ENCODE measurements at regions not wholly inside any gene's neighbourhood (a gene's known extent, or its start where the extent isn't known, plus 50 kb on each side); places are given as distances from the start of the nearest gene placed in this dataset.

DNA sequence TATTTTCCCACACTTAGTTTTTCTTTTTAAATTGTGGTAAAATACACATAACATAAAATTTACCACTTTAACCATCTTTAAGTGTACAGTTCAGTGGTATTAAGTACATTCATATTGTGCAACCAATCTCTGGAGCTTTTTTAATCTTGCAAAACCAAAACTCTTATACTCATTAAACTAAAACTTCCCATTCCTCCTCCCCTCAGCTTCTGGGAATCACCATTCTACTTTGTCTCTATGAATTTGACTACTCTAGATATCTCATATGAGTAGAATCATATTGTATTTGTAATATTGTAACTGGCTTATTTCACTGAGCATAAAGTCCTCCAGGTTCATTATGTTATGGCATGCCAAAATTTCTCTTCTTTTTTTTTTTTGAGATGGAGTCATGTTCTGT, 86.4 kb upstream of the JAZF1 start:
- TF ChIP-seq, protein P1, sequence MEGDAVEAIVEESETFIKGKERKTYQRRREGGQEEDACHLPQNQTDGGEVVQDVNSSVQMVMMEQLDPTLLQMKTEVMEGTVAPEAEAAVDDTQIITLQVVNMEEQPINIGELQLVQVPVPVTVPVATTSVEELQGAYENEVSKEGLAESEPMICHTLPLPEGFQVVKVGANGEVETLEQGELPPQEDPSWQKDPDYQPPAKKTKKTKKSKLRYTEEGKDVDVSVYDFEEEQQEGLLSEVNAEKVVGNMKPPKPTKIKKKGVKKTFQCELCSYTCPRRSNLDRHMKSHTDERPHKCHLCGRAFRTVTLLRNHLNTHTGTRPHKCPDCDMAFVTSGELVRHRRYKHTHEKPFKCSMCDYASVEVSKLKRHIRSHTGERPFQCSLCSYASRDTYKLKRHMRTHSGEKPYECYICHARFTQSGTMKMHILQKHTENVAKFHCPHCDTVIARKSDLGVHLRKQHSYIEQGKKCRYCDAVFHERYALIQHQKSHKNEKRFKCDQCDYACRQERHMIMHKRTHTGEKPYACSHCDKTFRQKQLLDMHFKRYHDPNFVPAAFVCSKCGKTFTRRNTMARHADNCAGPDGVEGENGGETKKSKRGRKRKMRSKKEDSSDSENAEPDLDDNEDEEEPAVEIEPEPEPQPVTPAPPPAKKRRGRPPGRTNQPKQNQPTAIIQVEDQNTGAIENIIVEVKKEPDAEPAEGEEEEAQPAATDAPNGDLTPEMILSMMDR (IDR thresholded peaks at IDR 0.05 in 2 of 3, conservative IDR thresholded peaks at IDR 0.05 in 1 of 3; ENCODE audit: insufficient read depth in 2 of 3, low read depth in 1 of 3, low read length in 3 of 3), result no peak
- no peak for TF ChIP-seq SAFB2 (IDR thresholded peaks at IDR 0.05; ENCODE audit: borderline replicate concordance, low read depth, low read length, severe bottlenecking)
- TF ChIP-seq JUND (IDR thresholded peaks at IDR 0.05; ENCODE audit: borderline replicate concordance, low read depth, low read length), result no peak
- no peak for TF ChIP-seq JUND (tag; IDR thresholded peaks at IDR 0.05; ENCODE audit: borderline replicate concordance, low read depth, low read length)
- TF ChIP-seq ZFX (CRISPR knock-in tag; IDR thresholded peaks at IDR 0.05), result no peak
- no peak for TF ChIP-seq MED1 (CRISPR knock-in tag; IDR thresholded peaks at IDR 0.05; ENCODE audit: borderline replicate concordance)
- no peak for TF ChIP-seq TAF7 (tag; IDR thresholded peaks at IDR 0.05)
- no peak for TF ChIP-seq TARDBP (IDR thresholded peaks at IDR 0.05)
- TF ChIP-seq, protein P2, sequence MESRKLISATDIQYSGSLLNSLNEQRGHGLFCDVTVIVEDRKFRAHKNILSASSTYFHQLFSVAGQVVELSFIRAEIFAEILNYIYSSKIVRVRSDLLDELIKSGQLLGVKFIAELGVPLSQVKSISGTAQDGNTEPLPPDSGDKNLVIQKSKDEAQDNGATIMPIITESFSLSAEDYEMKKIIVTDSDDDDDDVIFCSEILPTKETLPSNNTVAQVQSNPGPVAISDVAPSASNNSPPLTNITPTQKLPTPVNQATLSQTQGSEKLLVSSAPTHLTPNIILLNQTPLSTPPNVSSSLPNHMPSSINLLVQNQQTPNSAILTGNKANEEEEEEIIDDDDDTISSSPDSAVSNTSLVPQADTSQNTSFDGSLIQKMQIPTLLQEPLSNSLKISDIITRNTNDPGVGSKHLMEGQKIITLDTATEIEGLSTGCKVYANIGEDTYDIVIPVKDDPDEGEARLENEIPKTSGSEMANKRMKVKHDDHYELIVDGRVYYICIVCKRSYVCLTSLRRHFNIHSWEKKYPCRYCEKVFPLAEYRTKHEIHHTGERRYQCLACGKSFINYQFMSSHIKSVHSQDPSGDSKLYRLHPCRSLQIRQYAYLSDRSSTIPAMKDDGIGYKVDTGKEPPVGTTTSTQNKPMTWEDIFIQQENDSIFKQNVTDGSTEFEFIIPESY (CRISPR knock-in tag; IDR thresholded peaks at IDR 0.05), result no peak
- TF ChIP-seq EZH2 (IDR thresholded peaks at IDR 0.05; ENCODE audit: borderline replicate concordance, low read depth, low read length), result no peak
- TF ChIP-seq, protein P3, sequence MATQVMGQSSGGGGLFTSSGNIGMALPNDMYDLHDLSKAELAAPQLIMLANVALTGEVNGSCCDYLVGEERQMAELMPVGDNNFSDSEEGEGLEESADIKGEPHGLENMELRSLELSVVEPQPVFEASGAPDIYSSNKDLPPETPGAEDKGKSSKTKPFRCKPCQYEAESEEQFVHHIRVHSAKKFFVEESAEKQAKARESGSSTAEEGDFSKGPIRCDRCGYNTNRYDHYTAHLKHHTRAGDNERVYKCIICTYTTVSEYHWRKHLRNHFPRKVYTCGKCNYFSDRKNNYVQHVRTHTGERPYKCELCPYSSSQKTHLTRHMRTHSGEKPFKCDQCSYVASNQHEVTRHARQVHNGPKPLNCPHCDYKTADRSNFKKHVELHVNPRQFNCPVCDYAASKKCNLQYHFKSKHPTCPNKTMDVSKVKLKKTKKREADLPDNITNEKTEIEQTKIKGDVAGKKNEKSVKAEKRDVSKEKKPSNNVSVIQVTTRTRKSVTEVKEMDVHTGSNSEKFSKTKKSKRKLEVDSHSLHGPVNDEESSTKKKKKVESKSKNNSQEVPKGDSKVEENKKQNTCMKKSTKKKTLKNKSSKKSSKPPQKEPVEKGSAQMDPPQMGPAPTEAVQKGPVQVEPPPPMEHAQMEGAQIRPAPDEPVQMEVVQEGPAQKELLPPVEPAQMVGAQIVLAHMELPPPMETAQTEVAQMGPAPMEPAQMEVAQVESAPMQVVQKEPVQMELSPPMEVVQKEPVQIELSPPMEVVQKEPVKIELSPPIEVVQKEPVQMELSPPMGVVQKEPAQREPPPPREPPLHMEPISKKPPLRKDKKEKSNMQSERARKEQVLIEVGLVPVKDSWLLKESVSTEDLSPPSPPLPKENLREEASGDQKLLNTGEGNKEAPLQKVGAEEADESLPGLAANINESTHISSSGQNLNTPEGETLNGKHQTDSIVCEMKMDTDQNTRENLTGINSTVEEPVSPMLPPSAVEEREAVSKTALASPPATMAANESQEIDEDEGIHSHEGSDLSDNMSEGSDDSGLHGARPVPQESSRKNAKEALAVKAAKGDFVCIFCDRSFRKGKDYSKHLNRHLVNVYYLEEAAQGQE (IDR thresholded peaks at IDR 0.05; ENCODE audit: borderline replicate concordance), result no peak
- TF ChIP-seq, protein P3 (CRISPR knock-in tag; IDR thresholded peaks at IDR 0.05; ENCODE audit: low read depth), result no peak
- TF ChIP-seq RAD21 (CRISPR knock-in tag; conservative IDR thresholded peaks at IDR 0.05 in 1 of 2, IDR thresholded peaks at IDR 0.05 in 1 of 2), result no peak
